Left lung (tissue), 4 donors: ENCODE measurements at regions not wholly inside any gene's neighbourhood (a gene's known extent, or its start where the extent isn't known, plus 50 kb on each side); places are given as distances from the start of the nearest gene placed in this dataset.

Source experiments
- ATAC-seq: fragments of 200-7000 bp; cut with Tn5 transposase; one replicate; pipeline ENCODE4 v1.9.1; 2020; ENCODE audit warnings: moderate library complexity
- DNase-seq, 4 donors: peaks; one replicate each; pipeline ENCODE4 v3.0.0-alpha.2; 2013 to 2020
- H3K27ac ChIP-seq, 2 donors: fragments of 200-600 bp; sonication (generic) in 1 of 2; one replicate each; pipeline versions ENCODE4 v1.5.0 to v1.8.0; 2020 to 2021
- H3K27me3 ChIP-seq, 2 donors: fragments of 200-600 bp; sonication (generic) in 1 of 2; one replicate each; pipeline versions ENCODE4 v1.5.0 to v1.8.0; 2020 to 2021
- H3K36me3 ChIP-seq, 2 donors: fragments of 200-600 bp; sonication (generic) in 1 of 2; one replicate each; pipeline versions ENCODE4 v1.5.0 to v1.8.0; 2020 to 2021
- H3K4me1 ChIP-seq, 2 donors: fragments of 200-600 bp; one replicate each; pipeline ENCODE4 v1.8.0; 2021
- H3K4me3 ChIP-seq, 2 donors: fragments of 200-600 bp; sonication (generic) in 1 of 2; one replicate each; pipeline versions ENCODE4 v1.5.0 to v1.8.0; 2020 to 2021; ENCODE audit warnings: mild to moderate bottlenecking in 1 of 2
- H3K9me3 ChIP-seq, 2 donors: fragments of 200-600 bp; sonication (generic) in 1 of 2; one replicate each; pipeline versions ENCODE4 v1.5.0 to v1.8.0; 2020 to 2021
- intact Hi-C, 2 donors: fragments of 100-400 bp; cut with DNase I; formaldehyde crosslinking; loops; one replicate each; pipeline versions ENCODE4 v1.11.2 to v1.14.2; 2022
- TF ChIP-seq, protein P1 (sequence below), 2 donors: fragments of 200-600 bp; sonication (generic) in 1 of 2; IDR thresholded peaks; one replicate each; pipeline versions ENCODE4 v1.5.0 to v1.8.0; 2021; ENCODE audit warnings: antibody characterized with exemption in 2 of 2
- donor health status: DM: no; HTN: yes; CAD: no.
- donor health status: DM: no; HTN: no; CAD: no.

DNA sequence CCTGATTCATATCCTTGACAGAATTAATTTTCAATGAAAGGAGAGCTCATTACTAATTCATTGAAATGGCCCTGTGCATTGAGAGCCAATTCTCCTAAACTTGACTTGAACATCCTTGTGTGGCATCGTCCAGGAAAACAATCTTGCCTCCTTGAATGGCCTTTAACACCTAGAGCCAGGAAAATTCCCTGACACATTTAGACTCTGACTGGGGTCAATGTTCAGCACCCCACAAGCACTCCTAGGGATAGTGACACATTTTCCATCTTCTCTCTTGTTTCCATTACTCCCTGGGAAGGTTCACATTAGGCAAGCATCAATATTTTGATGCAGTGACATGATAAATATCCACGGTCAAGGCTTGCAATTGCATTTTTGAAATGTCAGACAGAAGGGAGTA lies 218.9 kb downstream of the LACC1 start:
- H3K27ac ChIP-seq = no peak overlapping the region
- no peak for ATAC-seq

DNA sequence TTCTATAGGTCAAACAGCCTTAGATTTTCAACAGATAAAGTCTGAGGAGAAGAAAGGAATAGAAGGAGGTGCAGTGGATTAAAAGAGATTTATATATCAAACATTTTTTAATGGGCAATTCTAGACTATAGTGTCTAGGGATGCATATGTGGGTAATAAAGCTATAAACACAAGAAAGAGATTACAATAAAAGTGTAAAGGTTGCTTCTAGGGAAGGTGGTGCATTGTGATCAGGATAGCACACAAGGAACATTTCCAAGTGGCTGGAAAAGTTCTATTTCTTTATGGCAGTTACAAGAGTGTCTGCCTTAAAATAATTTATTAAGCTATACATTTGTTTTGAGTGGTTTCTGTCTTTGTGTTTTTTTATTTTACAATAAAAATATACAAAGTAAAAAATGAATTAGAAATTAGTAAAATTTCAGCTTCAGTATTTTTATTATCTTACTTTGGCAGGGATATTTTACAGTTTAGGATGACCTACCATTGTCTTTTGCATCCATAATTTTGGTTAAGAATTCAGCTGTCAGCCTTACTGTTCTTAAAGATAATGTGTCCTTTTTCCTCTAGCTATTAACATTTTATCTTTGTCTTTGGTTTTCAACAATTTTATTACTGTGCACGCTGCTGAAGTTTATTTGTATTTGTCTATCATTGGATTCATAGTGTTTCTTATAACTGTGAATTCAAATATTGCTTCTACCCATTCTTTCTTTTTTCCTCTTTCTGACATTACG lies 221.8 kb downstream of the LACC1 start:
- H3K27me3 ChIP-seq = no peaks in the 10 kb centered on the region
- H3K9me3 ChIP-seq = peaks cover 0 to 17% of the 10 kb centered on the region in 2 donors
- no peak overlapping the region for H3K27ac ChIP-seq
- DNase-seq = no peak
- H3K4me3 ChIP-seq = no peak overlapping the region
- ATAC-seq = no peak
- intact Hi-C loops = no loop called here
- H3K4me1 ChIP-seq = no peaks in the 10 kb centered on the region
- H3K36me3 ChIP-seq = no peaks in the 10 kb centered on the region
- TF ChIP-seq, protein P1, sequence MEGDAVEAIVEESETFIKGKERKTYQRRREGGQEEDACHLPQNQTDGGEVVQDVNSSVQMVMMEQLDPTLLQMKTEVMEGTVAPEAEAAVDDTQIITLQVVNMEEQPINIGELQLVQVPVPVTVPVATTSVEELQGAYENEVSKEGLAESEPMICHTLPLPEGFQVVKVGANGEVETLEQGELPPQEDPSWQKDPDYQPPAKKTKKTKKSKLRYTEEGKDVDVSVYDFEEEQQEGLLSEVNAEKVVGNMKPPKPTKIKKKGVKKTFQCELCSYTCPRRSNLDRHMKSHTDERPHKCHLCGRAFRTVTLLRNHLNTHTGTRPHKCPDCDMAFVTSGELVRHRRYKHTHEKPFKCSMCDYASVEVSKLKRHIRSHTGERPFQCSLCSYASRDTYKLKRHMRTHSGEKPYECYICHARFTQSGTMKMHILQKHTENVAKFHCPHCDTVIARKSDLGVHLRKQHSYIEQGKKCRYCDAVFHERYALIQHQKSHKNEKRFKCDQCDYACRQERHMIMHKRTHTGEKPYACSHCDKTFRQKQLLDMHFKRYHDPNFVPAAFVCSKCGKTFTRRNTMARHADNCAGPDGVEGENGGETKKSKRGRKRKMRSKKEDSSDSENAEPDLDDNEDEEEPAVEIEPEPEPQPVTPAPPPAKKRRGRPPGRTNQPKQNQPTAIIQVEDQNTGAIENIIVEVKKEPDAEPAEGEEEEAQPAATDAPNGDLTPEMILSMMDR (IDR thresholded peaks at IDR 0.05) = no peak

More for the DNA sequence above, 218.9 kb downstream of the LACC1 start:
- H3K36me3 ChIP-seq = no peaks in the 10 kb centered on the region
- intact Hi-C loops = no loop called here
- DNase-seq = no peak
- TF ChIP-seq, protein P1 (IDR thresholded peaks at IDR 0.05) = no peak
- no peak overlapping the region for H3K4me3 ChIP-seq
- H3K27me3 ChIP-seq = no peaks in the 10 kb centered on the region
- H3K9me3 ChIP-seq = peaks cover 0 to 17% of the 10 kb centered on the region in 2 donors
- no peaks in the 10 kb centered on the region for H3K4me1 ChIP-seq

DNA sequence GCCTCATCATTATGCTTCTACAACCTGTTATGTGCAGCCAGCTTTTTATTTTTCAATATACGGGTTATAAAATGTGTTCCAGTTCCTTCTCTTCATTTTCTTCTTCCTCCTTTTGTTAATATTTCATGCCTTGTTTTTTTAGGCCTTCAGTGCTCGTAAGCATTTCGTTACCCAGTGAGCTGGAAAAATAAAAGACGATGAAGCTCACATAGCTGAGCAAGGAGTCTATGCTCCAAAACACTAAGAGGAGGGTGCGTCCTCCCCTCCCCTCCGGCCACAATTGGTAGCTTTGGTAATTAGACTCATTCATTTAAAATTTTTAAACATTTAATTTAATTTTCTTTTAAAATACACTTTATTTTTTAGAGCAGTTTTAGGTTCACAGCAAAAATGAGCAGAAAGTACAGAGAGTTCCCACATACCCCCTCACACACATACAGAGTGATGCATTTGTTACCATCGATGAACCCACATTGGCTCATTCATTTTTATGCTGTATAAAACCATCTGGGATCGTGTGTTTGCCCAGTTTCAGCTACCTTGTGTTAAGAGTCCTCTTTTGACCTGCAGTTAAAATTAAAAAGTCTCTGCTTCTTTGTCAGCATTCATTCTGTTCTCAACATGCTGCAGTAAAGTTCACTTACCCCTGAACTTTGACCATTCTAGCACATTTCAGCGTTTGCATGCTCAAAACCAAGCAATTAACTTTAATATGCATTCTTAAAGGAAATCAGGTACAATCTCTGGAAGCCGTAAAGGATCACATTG lies 223.9 kb downstream of the LACC1 start:
- no peak for ATAC-seq

DNA sequence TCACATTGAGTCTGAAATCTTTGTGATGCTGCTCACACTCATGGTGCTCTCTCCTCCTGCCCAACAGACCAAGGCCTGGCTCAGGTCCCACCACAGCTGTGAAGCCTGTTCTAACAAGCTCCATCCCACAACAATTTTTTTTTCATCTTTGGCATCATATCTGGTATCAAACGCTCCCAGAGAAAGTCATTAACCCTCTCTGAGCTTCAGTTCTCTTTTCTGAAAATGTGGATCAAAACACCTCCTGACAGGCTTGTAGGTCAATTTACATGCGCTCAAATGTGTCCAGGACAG lies 224.4 kb downstream of the LACC1 start:
- H3K27ac ChIP-seq = no peak overlapping the region
- TF ChIP-seq, protein P1 (IDR thresholded peaks at IDR 0.05) = no peak
- H3K36me3 ChIP-seq = no peaks in the 10 kb centered on the region
- H3K27me3 ChIP-seq = no peaks in the 10 kb centered on the region
- H3K4me3 ChIP-seq = no peak overlapping the region
- intact Hi-C loops = no loop called here
- peaks cover 0 to 17% of the 10 kb centered on the region in 2 donors for H3K9me3 ChIP-seq
- no peaks in the 10 kb centered on the region for H3K4me1 ChIP-seq
- ATAC-seq = no peak
- peak in 2 of 4 donors; percentile 64 to 81 for DNase-seq

More for the DNA sequence above, 223.9 kb downstream of the LACC1 start:
- Histone ChIP-seq H3K9me3 (peaks cover 0 to 17% of the 10 kb centered on the region in 2 donors), H3K36me3 (no peaks in the 10 kb centered on the region), H3K4me3 (no peak overlapping the region), H3K4me1 (no peaks in the 10 kb centered on the region), H3K27ac (no peak overlapping the region), H3K27me3 (no peaks in the 10 kb centered on the region)
- TF ChIP-seq, protein P1 (IDR thresholded peaks at IDR 0.05) = no peak
- DNase-seq = no peak
- intact Hi-C loops = no loop called here

DNA sequence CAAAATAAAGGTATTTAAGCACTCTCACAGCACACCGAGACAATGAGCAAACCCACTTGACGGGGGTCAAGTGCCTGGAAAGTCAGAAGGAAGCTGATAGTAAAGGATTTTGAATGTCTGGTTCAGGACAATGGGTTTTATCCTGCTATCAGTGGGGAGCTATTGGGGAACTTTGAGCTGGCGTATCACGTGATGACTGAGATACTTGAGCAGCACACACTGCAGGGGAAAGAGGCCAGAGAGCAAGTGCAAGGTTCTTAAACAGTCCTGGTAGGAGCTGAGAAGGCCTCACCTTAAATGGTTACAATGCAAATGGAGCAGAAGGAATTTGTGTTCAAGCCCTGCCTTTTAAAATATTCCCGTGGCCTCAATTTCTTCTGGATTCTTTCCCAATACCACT lies 225.3 kb downstream of the LACC1 start:
- no peaks in the 10 kb centered on the region for H3K4me1 ChIP-seq
- intact Hi-C loops = no loop called here
- TF ChIP-seq, protein P1 (IDR thresholded peaks at IDR 0.05) = no peak
- peaks cover 0 to 17% of the 10 kb centered on the region in 2 donors for H3K9me3 ChIP-seq
- H3K36me3 ChIP-seq = no peaks in the 10 kb centered on the region
- no peak overlapping the region for H3K4me3 ChIP-seq
- no peaks in the 10 kb centered on the region for H3K27me3 ChIP-seq
- ATAC-seq = peak; percentile 82
- H3K27ac ChIP-seq = no peak overlapping the region
- DNase-seq = no peak
